HG03097 (cell line): ENCODE measurements at regions not wholly inside any gene's neighbourhood (a gene's known extent, or its start where the extent isn't known, plus 50 kb on each side); places are given as distances from the start of the nearest gene placed in this dataset.

Source experiments
- ATAC-seq: cut with Tn5 transposase; IDR thresholded peaks from one replicate; pipeline ENCODE4 v1.9.1; 2021; ENCODE audit not compliant: unreplicated experiment, low FRiP score

DNA sequence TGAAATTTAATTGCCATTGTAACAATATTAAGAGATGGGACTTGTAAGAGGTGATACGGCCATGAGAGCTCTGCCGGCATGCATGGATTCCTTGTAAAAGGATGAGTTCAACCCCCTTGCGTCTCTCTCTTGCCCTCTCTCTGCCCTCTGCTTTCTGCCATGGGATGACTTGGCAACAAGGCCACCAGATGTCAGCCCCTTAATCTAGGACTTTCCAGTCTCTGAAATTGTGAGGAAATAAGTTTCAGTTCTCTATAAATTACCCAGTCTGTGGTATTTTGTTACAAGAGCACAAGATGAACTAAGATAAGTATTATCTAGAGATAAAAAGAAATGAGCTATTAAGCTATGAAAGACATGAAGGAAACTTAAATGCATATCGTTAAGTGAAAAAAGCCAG lies 145.7 kb upstream of the AHR start:
- ATAC-seq, result peak; percentile 40

- no peak for ATAC-seq
These were observed 144.9 kb upstream of the AHR start for GRCh38 chr7:17153536-17153935.

GRCh38 chr7:17155529-17155928 lies 142.9 kb upstream of the AHR start:
- no peak for ATAC-seq

DNA sequence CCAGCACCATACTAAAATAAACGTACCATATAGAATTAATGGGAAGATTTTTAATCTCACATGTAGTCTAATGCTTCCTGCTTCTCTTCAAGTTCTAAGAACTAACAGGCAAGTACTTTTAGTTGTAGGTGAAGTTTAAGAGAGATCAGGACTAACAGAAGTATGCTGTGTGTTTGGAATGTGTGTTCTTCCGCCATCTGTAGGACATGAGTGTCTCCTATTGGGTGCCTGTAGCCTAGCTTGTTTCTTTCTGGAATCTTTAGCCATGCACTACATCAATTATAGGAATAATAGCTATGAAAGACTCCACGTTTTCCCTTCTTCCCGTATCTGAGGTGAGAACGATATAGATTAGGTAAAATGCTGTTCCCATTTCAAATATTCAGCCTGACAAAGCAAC lies 140.2 kb upstream of the AHR start:
- no peak for ATAC-seq

GRCh38 chr7:17159500-17160037 lies 138.9 kb upstream of the AHR start:
- peak; percentile 79 for ATAC-seq

DNA sequence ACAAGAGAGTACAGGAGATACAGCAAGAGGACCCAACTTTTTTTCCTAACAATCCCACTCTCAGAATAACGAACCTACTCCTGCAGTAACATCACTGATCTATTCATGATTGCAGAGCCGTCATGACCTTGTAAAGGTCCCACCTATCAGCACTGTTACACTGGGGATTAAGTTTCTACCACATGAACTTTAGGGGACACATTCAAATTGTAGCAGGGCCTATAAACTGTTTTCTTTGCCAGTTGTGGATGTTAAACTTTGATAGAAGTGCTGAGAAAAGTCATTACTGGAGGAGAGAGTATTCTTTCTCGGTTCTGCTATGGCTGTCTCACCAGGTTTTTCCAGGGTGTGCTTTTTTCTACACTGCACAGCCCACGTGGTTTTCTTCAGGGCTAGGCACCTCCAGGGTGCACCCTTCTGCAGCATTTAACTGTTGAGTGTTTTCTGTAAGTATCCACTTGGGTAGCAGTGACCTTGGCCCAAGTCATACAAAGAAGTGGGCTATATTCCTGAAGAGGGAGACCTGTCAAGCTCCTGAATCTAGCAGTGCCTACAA lies 131.6 kb upstream of the AHR start:
- no peak for ATAC-seq

GRCh38 chr7:17168416-17168815 lies 130.0 kb upstream of the AHR start:
- ATAC-seq, result no peak

- ATAC-seq, result no peak
These were observed 127.0 kb upstream of the AHR start for GRCh38 chr7:17171427-17171826.

GRCh38 chr7:17176371-17177032 lies 122.0 kb upstream of the AHR start:
- no peak for ATAC-seq

DNA sequence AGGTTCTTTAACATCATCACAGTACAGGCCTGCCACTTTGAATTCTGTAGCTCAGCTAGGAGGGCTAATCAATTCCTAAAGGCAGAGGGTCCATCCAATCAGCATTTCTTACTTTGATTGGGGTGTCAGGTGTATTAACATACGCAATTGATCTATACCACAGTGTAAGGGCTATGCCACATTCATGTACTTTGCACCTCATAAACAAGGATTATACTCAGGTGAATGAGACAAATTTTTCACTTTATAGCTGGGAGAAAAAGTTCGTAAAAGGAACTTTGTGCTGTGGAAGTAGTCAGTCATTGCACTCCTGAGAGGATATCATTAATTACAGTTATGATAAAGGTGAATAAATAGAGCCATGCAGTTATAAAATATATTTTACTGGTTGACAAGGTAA lies 119.9 kb upstream of the AHR start:
- ATAC-seq, result no peak

GRCh38 chr7:17181482-17181881 lies 117.0 kb upstream of the AHR start:
- ATAC-seq, result no peak

- no peak for ATAC-seq
These were observed 114.7 kb upstream of the AHR start for GRCh38 chr7:17183630-17184328.

DNA sequence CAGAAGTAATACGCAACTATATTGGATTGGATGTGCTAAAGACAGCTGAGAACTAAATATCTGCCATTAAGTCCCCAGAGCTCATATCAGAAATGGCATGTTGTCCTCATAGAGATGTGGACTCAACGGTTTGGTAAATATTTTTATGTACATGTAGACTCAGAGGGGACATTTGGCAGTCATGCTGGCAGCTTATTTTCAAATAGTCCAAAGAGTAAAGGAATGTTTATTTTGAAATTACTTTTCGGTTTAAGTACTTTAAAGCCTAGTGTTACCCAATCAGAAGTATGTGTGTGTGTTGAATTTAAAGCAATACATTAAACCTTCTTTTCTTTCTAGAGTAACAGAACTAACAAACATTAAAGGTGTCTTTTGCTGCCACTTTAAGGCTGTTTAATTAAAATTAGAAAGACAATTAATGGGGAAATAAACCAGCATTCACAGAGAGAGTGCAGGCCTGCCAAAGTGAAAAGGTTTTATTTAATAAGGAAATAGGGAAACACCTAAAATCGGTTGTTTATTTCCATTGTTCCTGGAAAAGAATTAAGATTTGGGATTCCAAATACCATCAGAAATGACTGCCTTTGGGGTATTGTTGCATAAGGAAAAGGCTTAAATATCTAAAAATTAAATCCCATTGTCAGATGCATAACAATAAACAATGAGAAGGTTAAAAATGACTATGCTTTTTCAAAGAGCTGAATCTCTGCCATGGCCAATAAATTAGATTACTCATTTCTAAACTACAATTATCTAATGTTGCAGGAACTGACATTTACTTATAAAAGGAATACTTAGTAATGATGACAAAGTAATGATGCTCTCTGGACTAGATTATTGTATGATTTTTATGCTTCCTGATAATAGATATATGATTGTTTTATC lies 113.4 kb upstream of the AHR start:
- no peak for ATAC-seq

DNA sequence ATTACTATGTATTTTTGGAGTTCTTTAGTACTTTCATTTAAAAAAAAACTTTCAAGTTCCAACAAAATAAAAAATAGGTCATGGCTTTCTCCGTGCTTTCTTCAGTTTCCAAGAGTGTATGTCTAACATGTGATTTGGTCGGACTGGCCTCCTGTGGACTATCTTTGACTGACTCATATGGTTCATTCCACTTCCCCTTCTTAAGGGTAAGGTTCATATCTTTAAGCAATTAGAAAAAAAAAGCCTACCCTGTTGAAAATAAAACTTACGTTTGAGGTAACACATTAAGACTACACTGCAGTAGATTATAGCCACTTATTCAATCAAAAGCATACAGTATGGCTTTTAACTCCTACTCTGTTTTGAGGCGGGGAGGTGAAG lies 112.8 kb upstream of the AHR start:
- peak; percentile 96 for ATAC-seq

GRCh38 chr7:17186745-17187530 lies 111.5 kb upstream of the AHR start:
- no peak for ATAC-seq

GRCh38 chr7:17194656-17195055 lies 103.8 kb upstream of the AHR start:
- no peak for ATAC-seq

DNA sequence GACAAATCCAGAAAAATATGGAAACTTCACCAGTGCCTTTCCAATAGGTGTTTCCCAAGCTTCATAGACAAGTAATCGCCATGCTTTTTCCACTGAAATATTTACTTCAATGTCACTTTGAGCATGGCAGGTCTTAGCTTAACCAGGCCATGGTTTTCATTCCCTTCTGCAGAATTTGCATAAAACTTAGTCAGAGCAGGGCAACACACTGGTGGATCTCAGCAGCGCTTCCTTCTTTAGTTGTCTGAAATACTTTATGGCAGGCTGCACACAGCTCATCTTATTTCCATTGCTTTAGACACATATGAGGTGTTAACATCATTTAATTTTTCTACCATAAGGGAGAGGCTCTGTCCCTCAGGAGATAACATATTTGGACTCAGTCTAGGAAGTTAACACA lies 102.9 kb upstream of the AHR start:
- no peak for ATAC-seq

DNA sequence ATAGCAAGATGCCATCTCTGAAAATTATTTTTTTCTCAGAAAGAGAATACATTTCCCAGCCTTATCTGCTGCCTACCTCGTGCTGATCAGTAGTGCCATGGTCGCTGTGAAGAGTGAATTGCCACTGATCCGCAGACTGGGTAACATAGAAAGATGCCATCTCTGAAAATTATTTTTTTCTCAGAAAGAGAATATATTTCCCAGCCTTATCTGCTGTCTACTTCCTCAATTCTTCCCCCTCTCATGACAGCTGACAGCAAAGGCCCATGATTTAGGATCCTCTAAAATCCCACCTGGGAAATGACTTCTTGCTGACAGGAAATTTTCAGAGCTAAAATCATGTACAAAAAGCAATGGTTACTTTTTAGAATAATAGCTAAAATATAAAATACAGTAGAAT lies 92.5 kb upstream of the AHR start:
- no peak for ATAC-seq

GRCh38 chr7:17206349-17206905 lies 92.0 kb upstream of the AHR start:
- ATAC-seq, result peak; percentile 74

DNA sequence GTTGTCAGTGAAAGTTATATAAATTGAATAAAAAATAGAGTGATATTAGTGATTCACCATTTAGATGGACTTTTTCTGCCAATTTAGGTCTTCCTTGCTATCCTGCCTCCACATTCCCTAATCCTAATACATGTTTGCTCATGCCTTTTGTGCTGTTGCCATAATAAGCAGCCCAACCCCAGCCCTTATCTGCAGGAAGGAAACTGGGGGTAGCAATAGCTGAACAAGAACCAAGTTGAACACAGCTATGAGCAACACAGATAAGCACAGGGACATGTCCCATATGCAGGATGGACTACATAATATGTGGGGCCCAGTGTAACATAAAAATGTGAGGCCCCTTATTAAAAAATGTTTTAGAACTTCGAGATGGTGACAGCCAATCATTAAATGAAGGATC lies 91.2 kb upstream of the AHR start:
- ATAC-seq, result no peak
